ENCODE measurements at regions not wholly inside any gene's neighbourhood (a gene's known extent, or its start where the extent isn't known, plus 50 kb on each side); places are given as distances from the start of the nearest gene placed in this dataset.

- no peak for DNase-seq
Observed at GRCh38 chr5:128904805-128905567, 60.3 kb upstream of the SLC27A6 start.

GRCh38 chr5:128905568-128906110, 59.6 kb upstream of the SLC27A6 start:
- peak; percentile 59 for DNase-seq

- DNase-seq = no peak
Observed at GRCh38 chr5:128913551-128913950, 51.7 kb upstream of the SLC27A6 start.

Measured in RPMI8226 (cell line).